H1 (cell line): ENCODE measurements at regions not wholly inside any gene's neighbourhood (a gene's known extent, or its start where the extent isn't known, plus 50 kb on each side); places are given as distances from the start of the nearest gene placed in this dataset.

Source experiments
- CTCF ChIA-PET: fragments of 300-600 bp; sonication (Branson Sonifier 250); formaldehyde crosslinking; loops from one replicate; lab custom pipeline; 2021; ENCODE audit not compliant: partially characterized antibody; lab: Charles Lee
- POLR2A ChIA-PET: fragments of 300-600 bp; sonication (Branson Sonifier 250); formaldehyde crosslinking; loops from one replicate; lab custom pipeline; 2021; ENCODE audit warnings: inconsistent platforms; ENCODE audit not compliant: partially characterized antibody; lab: Charles Lee
- DNase-seq, 2 experiments: peaks; one replicate each; pipeline versions ENCODE4 v3.0.0 to v3.0.0-alpha.2; 2010 to 2022; ENCODE audit warnings: low spot score in 2 of 2, low read depth in 1 of 2, mixed read lengths in 1 of 2
- FAIRE-seq: peaks from 2 replicates; lab custom pipeline; 2011; peaks lifted over from hg19 to GRCh38; lab: Jason Lieb, UNC
- H2AFZ ChIP-seq: 2 replicates; pipeline ENCODE4 v1.8.1; 2012; ENCODE audit warnings: low read length, inconsistent platforms
- H2AK5ac ChIP-seq: 2 replicates; pipeline ENCODE4 v1.6.1; 2013; ENCODE audit warnings: low read depth, low read length
- H2BK120ac ChIP-seq: replicated peaks from 2 replicates; pipeline ENCODE3; 2013; ENCODE audit warnings: low read depth, low read length, inconsistent platforms
- H2BK12ac ChIP-seq: 2 replicates; pipeline ENCODE4 v1.6.1; 2013; ENCODE audit warnings: low read depth, low read length
- H2BK15ac ChIP-seq: 2 replicates; pipeline ENCODE4 v1.6.1; 2013; ENCODE audit warnings: low read length
- H2BK20ac ChIP-seq: 2 replicates; pipeline ENCODE4 v1.6.1; 2013; ENCODE audit warnings: low read length
- H2BK5ac ChIP-seq: 2 replicates; pipeline ENCODE4 v1.6.1; 2013; ENCODE audit warnings: low read depth, low read length
- H3K14ac ChIP-seq: 2 replicates; pipeline ENCODE4 v1.6.1; 2013; ENCODE audit warnings: inconsistent platforms; ENCODE audit not compliant: insufficient read length
- H3K18ac ChIP-seq: 2 replicates; pipeline ENCODE4 v1.6.1; 2013; ENCODE audit warnings: low read length; ENCODE audit errors: extremely low read depth
- H3K23ac ChIP-seq: 2 replicates; pipeline ENCODE4 v1.6.1; 2013; ENCODE audit warnings: inconsistent platforms; ENCODE audit not compliant: insufficient read length
- H3K23me2 ChIP-seq: 2 replicates; pipeline ENCODE4 v1.6.1; 2013; ENCODE audit warnings: low read depth, low read length
- H3K27ac ChIP-seq: 2 replicates; pipeline ENCODE4 v1.6.1; 2011; ENCODE audit warnings: low read depth, low read length, inconsistent platforms
- H3K27me3 ChIP-seq, 4 experiments: replicated peaks in 1 of 4; 1 replicate in 1 of 4; 2 replicates in 3 of 4; pipeline versions ENCODE4 v1.6.1 to v1.8.1; 2011 to 2013; ENCODE audit warnings: low read length in 3 of 4, mild to moderate bottlenecking in 3 of 4, inconsistent platforms in 2 of 4, mixed read lengths in 2 of 4, moderate library complexity in 1 of 4; ENCODE audit not compliant: control insufficient read depth in 3 of 4, insufficient read depth in 3 of 4; ENCODE audit errors: extremely low read depth in 1 of 4
- H3K36me3 ChIP-seq, 4 experiments: 2 replicates each; pipeline versions ENCODE4 v1.6.1 to v1.8.1; 2011 to 2013; ENCODE audit warnings: mild to moderate bottlenecking in 4 of 4, low read length in 3 of 4, moderate library complexity in 2 of 4, control low read depth in 1 of 4, inconsistent platforms in 1 of 4; ENCODE audit not compliant: insufficient read depth in 4 of 4, control insufficient read depth in 2 of 4
- H3K4ac ChIP-seq: replicated peaks from 2 replicates; pipeline ENCODE3; 2013; ENCODE audit warnings: low read length, low read depth, mixed read lengths, inconsistent platforms; ENCODE audit not compliant: insufficient read length
- H3K4me1 ChIP-seq, 4 experiments: replicated peaks in 1 of 4; 1 replicate in 1 of 4; 2 replicates in 3 of 4; pipeline versions ENCODE4 v1.6.1 to v1.8.1; 2011 to 2013; ENCODE audit warnings: low read length in 3 of 4, inconsistent platforms in 2 of 4, mixed read lengths in 1 of 4; ENCODE audit not compliant: insufficient read depth in 4 of 4, control insufficient read depth in 3 of 4
- H3K4me2 ChIP-seq, 2 experiments: 2 replicates each; pipeline versions ENCODE4 v1.6.1 to v1.8.1; 2011 to 2013; ENCODE audit warnings: low read depth in 2 of 2, low read length in 2 of 2, control low read depth in 1 of 2, inconsistent platforms in 1 of 2, mild to moderate bottlenecking in 1 of 2; ENCODE audit not compliant: insufficient read depth in 1 of 2
- H3K4me3 ChIP-seq, 4 experiments: fragments of 200-600, 300-600 bp in 1 of 4; sonication (generic), shearing (Covaris generic), sonication (Bioruptor Twin) in 1 of 4; 2 replicates each; pipeline versions ENCODE4 v1.5.1 to v1.8.1; 2011 to 2016; ENCODE audit warnings: low read length in 4 of 4, low read depth in 3 of 4, control low read depth in 2 of 4, inconsistent platforms in 2 of 4, mild to moderate bottlenecking in 2 of 4, mixed read lengths in 1 of 4, moderate library complexity in 1 of 4; ENCODE audit not compliant: insufficient read depth in 2 of 4; ENCODE audit errors: extremely low read depth in 1 of 4
- H3K56ac ChIP-seq: replicated peaks from 2 replicates; pipeline ENCODE3; 2013; ENCODE audit warnings: low read depth, mild to moderate bottlenecking, mixed read lengths, low read length, inconsistent platforms; ENCODE audit not compliant: insufficient read length
- H3K79me1 ChIP-seq: 2 replicates; pipeline ENCODE4 v1.6.1; 2013; ENCODE audit warnings: low read depth, low read length, control low read depth
- H3K79me2 ChIP-seq, 2 experiments: 2 replicates each; pipeline versions ENCODE4 v1.6.1 to v1.8.1; 2012 to 2013; ENCODE audit warnings: low read length in 2 of 2, mild to moderate bottlenecking in 2 of 2, inconsistent platforms in 1 of 2; ENCODE audit not compliant: insufficient read depth in 2 of 2, control insufficient read depth in 1 of 2
- H3K9ac ChIP-seq, 4 experiments: replicated peaks in 1 of 4; 1 replicate in 1 of 4; 2 replicates in 3 of 4; pipeline versions ENCODE4 v1.6.1 to v1.8.1; 2011 to 2013; ENCODE audit warnings: low read depth in 3 of 4, low read length in 3 of 4, control low read depth in 2 of 4, mild to moderate bottlenecking in 2 of 4, moderate library complexity in 2 of 4, inconsistent platforms in 1 of 4; ENCODE audit errors: extremely low read depth in 1 of 4
- H3K9me3 ChIP-seq, 2 experiments: 2 replicates each; pipeline versions ENCODE4 v1.6.1 to v1.8.1; 2012 to 2013; ENCODE audit warnings: mild to moderate bottlenecking in 2 of 2, moderate library complexity in 2 of 2, control low read depth in 1 of 2, inconsistent platforms in 1 of 2, low read depth in 1 of 2, low read length in 1 of 2, mixed read lengths in 1 of 2; ENCODE audit not compliant: insufficient read depth in 2 of 2
- H4K20me1 ChIP-seq, 2 experiments: replicated peaks in 1 of 2; 2 replicates each; pipeline versions ENCODE3 to v1.8.1; 2011 to 2013; ENCODE audit warnings: inconsistent platforms in 2 of 2, low read length in 2 of 2, mild to moderate bottlenecking in 1 of 2; ENCODE audit not compliant: insufficient read depth in 2 of 2, control insufficient read depth in 1 of 2
- H4K5ac ChIP-seq: 2 replicates; pipeline ENCODE4 v1.6.1; 2013; ENCODE audit warnings: low read length, low read depth, mixed read lengths, inconsistent platforms; ENCODE audit not compliant: insufficient read length
- H4K8ac ChIP-seq: 2 replicates; pipeline ENCODE4 v1.8.0; 2013; ENCODE audit warnings: mild to moderate bottlenecking, moderate library complexity, low read length, inconsistent platforms; ENCODE audit not compliant: insufficient read depth; ENCODE audit errors: extremely low read depth
- H4K91ac ChIP-seq: replicated peaks from 2 replicates; pipeline ENCODE3; 2013; ENCODE audit warnings: low read length, mixed read lengths, inconsistent platforms; ENCODE audit not compliant: insufficient read length
- CEBPB ChIP-seq: IDR thresholded peaks from 2 replicates; pipeline ENCODE4 v1.6.1; 2012; ENCODE audit warnings: low read depth, low read length
- EP300 ChIP-seq, 2 experiments: IDR thresholded peaks; 1 replicate in 1 of 2; 2 replicates in 1 of 2; pipeline ENCODE4 v1.6.1; 2011 to 2012; ENCODE audit warnings: low read depth in 2 of 2, low read length in 2 of 2, mild to moderate bottlenecking in 2 of 2, borderline replicate concordance in 1 of 2, inconsistent platforms in 1 of 2, moderate library complexity in 1 of 2
- EZH2 ChIP-seq: fragments of 200-600 bp; sonication (generic); IDR thresholded peaks from 2 replicates; pipeline ENCODE4 v1.7.1; 2012; ENCODE audit warnings: low read depth, mild to moderate bottlenecking, moderate library complexity, low read length, inconsistent platforms; ENCODE audit not compliant: severe bottlenecking
- NANOG ChIP-seq: IDR thresholded peaks from 2 replicates; pipeline ENCODE4 v1.6.1; 2011; ENCODE audit warnings: low read length, low read depth, mild to moderate bottlenecking, inconsistent platforms; ENCODE audit not compliant: insufficient read depth, poor library complexity, severe bottlenecking
- RBBP5 ChIP-seq: IDR thresholded peaks from 2 replicates; pipeline ENCODE4 v1.7.1; 2012; ENCODE audit warnings: low read depth, mild to moderate bottlenecking, inconsistent platforms, low read length, moderate library complexity, borderline replicate concordance
- RNF2 ChIP-seq: fragments of 200-900, 300-1000 bp; sonication (generic); IDR thresholded peaks from 2 replicates; pipeline ENCODE4 v1.7.1; 2016; ENCODE audit warnings: borderline replicate concordance, low read depth, mild to moderate bottlenecking, antibody characterized with exemption, low read length; ENCODE audit not compliant: poor library complexity, severe bottlenecking; ENCODE audit errors: missing control alignments
- TCF12 ChIP-seq: IDR thresholded peaks from 2 replicates; pipeline ENCODE4 v1.6.1; 2011; ENCODE audit warnings: low read depth, mild to moderate bottlenecking, low read length
- TEAD4 ChIP-seq: IDR thresholded peaks from 2 replicates; pipeline ENCODE4 v1.6.1; 2012; ENCODE audit warnings: low read depth, low read length, inconsistent platforms, mixed read lengths
- WGBS, 2 experiments: shearing (Covaris generic) in 1 of 2; methylation state at CpG; one replicate each; pipeline versions ENCODE4 v1.1.6 to v1.1.7; 2013 to 2015; ENCODE audit warnings: low lambda C conversion rate in 2 of 2, mixed read lengths in 2 of 2, inconsistent platforms in 1 of 2, low coverage in 1 of 2, missing lambda C conversion rate in 1 of 2; ENCODE audit not compliant: insufficient replicate concordance in 2 of 2, insufficient coverage in 1 of 2, insufficient read length in 1 of 2; ENCODE audit errors: extremely low coverage in 1 of 2, missing lambda C conversion rate in 1 of 2; 5-methylcytosine and 5-hydroxymethylcytosine counted together
- TF ChIP-seq, protein P1 (sequence below), 3 experiments: IDR thresholded peaks; 1 replicate in 2 of 3; 2 replicates in 1 of 3; pipeline versions ENCODE4 v1.5.1 to v1.6.1; 2011; ENCODE audit warnings: low read length in 3 of 3, mild to moderate bottlenecking in 3 of 3, inconsistent platforms in 2 of 3, low read depth in 1 of 3, moderate library complexity in 1 of 3; ENCODE audit not compliant: insufficient read depth in 1 of 3; ENCODE audit errors: control extremely low read depth in 1 of 3

GRCh38 chr14:28323951-28324741, 442.4 kb upstream of the FOXG1 start:
- Histone ChIP-seq H4K20me1 (no peaks in the 10 kb centered on the region), H2BK12ac (no peak overlapping the region), H2BK15ac (no peak overlapping the region), H2AK5ac (no peak overlapping the region), H3K4ac (no peak overlapping the region)
- no peak for TF ChIP-seq TCF12
- TF ChIP-seq EZH2: no peak
- no peak for TF ChIP-seq RBBP5
- no peak for TF ChIP-seq RNF2
- TF ChIP-seq, protein P1, sequence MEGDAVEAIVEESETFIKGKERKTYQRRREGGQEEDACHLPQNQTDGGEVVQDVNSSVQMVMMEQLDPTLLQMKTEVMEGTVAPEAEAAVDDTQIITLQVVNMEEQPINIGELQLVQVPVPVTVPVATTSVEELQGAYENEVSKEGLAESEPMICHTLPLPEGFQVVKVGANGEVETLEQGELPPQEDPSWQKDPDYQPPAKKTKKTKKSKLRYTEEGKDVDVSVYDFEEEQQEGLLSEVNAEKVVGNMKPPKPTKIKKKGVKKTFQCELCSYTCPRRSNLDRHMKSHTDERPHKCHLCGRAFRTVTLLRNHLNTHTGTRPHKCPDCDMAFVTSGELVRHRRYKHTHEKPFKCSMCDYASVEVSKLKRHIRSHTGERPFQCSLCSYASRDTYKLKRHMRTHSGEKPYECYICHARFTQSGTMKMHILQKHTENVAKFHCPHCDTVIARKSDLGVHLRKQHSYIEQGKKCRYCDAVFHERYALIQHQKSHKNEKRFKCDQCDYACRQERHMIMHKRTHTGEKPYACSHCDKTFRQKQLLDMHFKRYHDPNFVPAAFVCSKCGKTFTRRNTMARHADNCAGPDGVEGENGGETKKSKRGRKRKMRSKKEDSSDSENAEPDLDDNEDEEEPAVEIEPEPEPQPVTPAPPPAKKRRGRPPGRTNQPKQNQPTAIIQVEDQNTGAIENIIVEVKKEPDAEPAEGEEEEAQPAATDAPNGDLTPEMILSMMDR (IDR thresholded peaks at IDR 0.05; ENCODE audit: control extremely low read depth in 1 of 3, insufficient read depth in 1 of 3, low read depth in 1 of 3, low read length in 3 of 3): no peak
- no peak for TF ChIP-seq EP300 (IDR thresholded peaks at IDR 0.05; ENCODE audit: borderline replicate concordance in 1 of 2, low read depth in 2 of 2, low read length in 2 of 2)
- TF ChIP-seq NANOG: no peak
- TF ChIP-seq CEBPB: no peak
- no peak for TF ChIP-seq TEAD4
- TF ChIP-seq, all 59 proteins: peak for 0
- Histone ChIP-seq H2BK120ac (no peak overlapping the region), H3K27me3 (no peaks in the 10 kb centered on the region), H3K9ac (no peak overlapping the region), H3K4me2 (no peak overlapping the region), H4K5ac (no peak overlapping the region), H3K4me1 (no peaks in the 10 kb centered on the region), H3K18ac (no peak overlapping the region), H3K27ac (no peak overlapping the region), H4K91ac (no peak overlapping the region), H2BK20ac (no peak overlapping the region), H4K8ac (no peak overlapping the region), H3K23me2 (no peaks in the 10 kb centered on the region; the same call in 1 of the 2 replicates), H3K23ac (no peak overlapping the region), H3K79me2 (no peaks in the 10 kb centered on the region), H3K36me3 (no peaks in the 10 kb centered on the region), H3K56ac (no peak overlapping the region), H3K9me3 (no peaks in the 10 kb centered on the region), H3K14ac (no peak overlapping the region), H3K4me3 (no peak overlapping the region), H2BK5ac (no peak overlapping the region), H2AFZ (no peak overlapping the region), H3K79me1 (no peaks in the 10 kb centered on the region)
- FAIRE-seq: no peak
- WGBS, 2 experiments: 87% methylated on average over 5 of the region's 5 CpGs; no CpG with 5 or more reads in 1 of the 2 experiments
- ChIA-PET CTCF (interaction anchor here (0.8 to 1.4 kb wide), 2 partner anchors 29 to 30 kb away, joined by 3 to 6 read pairs; no protein-coding TSS in a partner anchor), POLR2A (no interaction called here)
- no peak for DNase-seq
